ENCODE measurements at regions not wholly inside any gene's neighbourhood (a gene's known extent, or its start where the extent isn't known, plus 50 kb on each side); places are given as distances from the start of the nearest gene placed in this dataset.

DNA sequence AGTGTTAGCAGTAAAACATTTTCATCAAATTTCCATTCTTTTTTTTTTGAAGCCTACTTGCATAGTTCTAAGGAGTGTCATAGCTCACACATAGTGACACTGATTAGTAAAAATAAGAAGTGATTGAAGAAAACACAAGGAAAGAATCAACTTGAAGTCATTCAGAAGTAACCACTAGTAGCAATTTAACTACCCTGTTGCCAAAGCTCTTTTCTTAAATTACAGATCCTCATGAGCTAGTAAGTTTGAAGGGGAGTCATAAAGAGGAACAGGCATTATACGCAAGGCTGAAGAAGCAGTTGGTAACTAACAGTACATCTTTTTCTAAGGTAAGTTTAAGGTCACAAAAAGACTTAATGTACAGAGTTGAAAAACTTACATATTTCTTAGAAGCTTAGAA lies 332.2 kb downstream of the CHRM3 start:
- Mint-ChIP-seq H3K4me3 (no peak overlapping the region), H3K9me3 (ENCODE audit: low read depth) (no peaks in the 10 kb centered on the region), H3K4me1 (peaks cover 25% of the 10 kb centered on the region), H3K27me3 (no peaks in the 10 kb centered on the region), H3K36me3 (ENCODE audit: low read depth) (peaks cover 9% of the 10 kb centered on the region), H3K27ac (peak overlapping the region; percentile 99)
- ChIA-PET POLR2A (interaction anchor here (1.2 kb wide), 1 partner anchor 96 kb away, joined by 6 read pairs; no protein-coding TSS in a partner anchor), CTCF (interaction anchor here (0.8 to 3.1 kb wide), 4 partner anchors 8 to 179 kb away, joined by 3 to 11 read pairs (median 6); no protein-coding TSS in a partner anchor)
- intact Hi-C loops (cut with DNase I, micrococcal nuclease) = loop anchor here (2.0 to 5.0 kb wide), 3 partner anchors 74 to 179 kb away; no protein-coding TSS in a partner anchor
- no peak for DNase-seq
- peak; percentile 40 for ATAC-seq

- ChIA-PET POLR2A (interaction anchor here (1.0 to 1.2 kb wide), 2 partner anchors 12 to 95 kb away, joined by 4 to 6 read pairs; no protein-coding TSS in a partner anchor), CTCF (interaction anchor here (0.8 to 3.1 kb wide), 6 partner anchors 9 to 179 kb away, joined by 3 to 11 read pairs (median 4); no protein-coding TSS in a partner anchor)
- H3K27ac Mint-ChIP-seq = peak overlapping the region; percentile 99
- peaks cover 29% of the 10 kb centered on the region for H3K4me1 Mint-ChIP-seq
- no peaks in the 10 kb centered on the region for H3K9me3 Mint-ChIP-seq (ENCODE audit: low read depth)
- ATAC-seq (peak; percentile 71), DNase-seq (peak; percentile 36)
- intact Hi-C loops (cut with DNase I, micrococcal nuclease) = loop anchor here (1.0 to 5.0 kb wide), 5 partner anchors 73 to 178 kb away; no protein-coding TSS in a partner anchor
- H3K4me3 Mint-ChIP-seq = no peak overlapping the region
- H3K27me3 Mint-ChIP-seq = no peaks in the 10 kb centered on the region
- H3K36me3 Mint-ChIP-seq (ENCODE audit: low read depth) = peaks cover 9% of the 10 kb centered on the region
Observed at GRCh38 chr1:239718997-239719628, 332.7 kb downstream of the CHRM3 start.

GRCh38 chr1:239719642-239720258 lies 333.4 kb downstream of the CHRM3 start:
- DNase-seq (peak; percentile 68), ATAC-seq (peak; percentile 47)
- ChIA-PET POLR2A (interaction anchor here (0.7 to 1.0 kb wide), 2 partner anchors 12 to 263 kb away, joined by 3 to 4 read pairs; no protein-coding TSS in a partner anchor), CTCF (interaction anchor here (1.2 to 3.1 kb wide), 5 partner anchors 10 to 178 kb away, joined by 3 to 11 read pairs (median 6); no protein-coding TSS in a partner anchor)
- Mint-ChIP-seq H3K27ac (peak overlapping the region; percentile 99), H3K4me3 (no peak overlapping the region), H3K4me1 (peaks cover 36% of the 10 kb centered on the region), H3K36me3 (ENCODE audit: low read depth) (peaks cover 9% of the 10 kb centered on the region), H3K27me3 (no peaks in the 10 kb centered on the region), H3K9me3 (ENCODE audit: low read depth) (no peaks in the 10 kb centered on the region)
- intact Hi-C loops (cut with DNase I, micrococcal nuclease) = loop anchor here (1.0 to 5.0 kb wide), 6 partner anchors 73 to 217 kb away; no protein-coding TSS in a partner anchor

GRCh38 chr1:239722035-239722434 lies 335.7 kb downstream of the CHRM3 start:
- ChIA-PET POLR2A (no interaction called here), CTCF (no interaction called here)
- H3K4me1 Mint-ChIP-seq = peaks cover 39% of the 10 kb centered on the region

GRCh38 chr1:239723776-239724367 lies 337.5 kb downstream of the CHRM3 start:
- Mint-ChIP-seq H3K4me3 (no peak overlapping the region), H3K27ac (no peak overlapping the region), H3K27me3 (no peaks in the 10 kb centered on the region), H3K4me1 (peaks cover 37% of the 10 kb centered on the region), H3K36me3 (ENCODE audit: low read depth) (peaks cover 2% of the 10 kb centered on the region), H3K9me3 (ENCODE audit: low read depth) (no peaks in the 10 kb centered on the region)
- DNase-seq = no peak
- ChIA-PET POLR2A (no interaction called here), CTCF (interaction anchor here (1.3 kb wide), 1 partner anchor 10 kb away, joined by 4 read pairs; no protein-coding TSS in a partner anchor)
- intact Hi-C loops (cut with DNase I, micrococcal nuclease) = loop anchor here in 1 of 2 experiments (2.0 to 5.0 kb wide), 2 partner anchors 17 to 222 kb away; no protein-coding TSS in a partner anchor
- ATAC-seq = no peak

More at GRCh38 chr1:239722035-239722434, 335.7 kb downstream of the CHRM3 start:
- ATAC-seq = peak; percentile 43
- no peak overlapping the region for H3K4me3 Mint-ChIP-seq
- no peaks in the 10 kb centered on the region for H3K9me3 Mint-ChIP-seq (ENCODE audit: low read depth)
- intact Hi-C loops (cut with DNase I, micrococcal nuclease) = loop anchor here in 1 of 2 experiments (2.0 to 5.0 kb wide), 2 partner anchors 19 to 220 kb away; no protein-coding TSS in a partner anchor
- peak overlapping the region; percentile 99 for H3K27ac Mint-ChIP-seq
- H3K36me3 Mint-ChIP-seq (ENCODE audit: low read depth) = peaks cover 7% of the 10 kb centered on the region
- no peaks in the 10 kb centered on the region for H3K27me3 Mint-ChIP-seq
- DNase-seq = peak; percentile 32

GRCh38 chr1:239725371-239725770 lies 339.0 kb downstream of the CHRM3 start:
- H3K27ac Mint-ChIP-seq = no peak overlapping the region
- intact Hi-C loops (cut with DNase I, micrococcal nuclease) = loop anchor here in 1 of 2 experiments (1.0 kb wide), 1 partner anchor 12 kb away; no protein-coding TSS in a partner anchor
- DNase-seq (no peak), ATAC-seq (no peak)
- no peak overlapping the region for H3K4me3 Mint-ChIP-seq
- H3K4me1 Mint-ChIP-seq = peaks cover 37% of the 10 kb centered on the region
- H3K9me3 Mint-ChIP-seq (ENCODE audit: low read depth) = no peaks in the 10 kb centered on the region
- peaks cover 2% of the 10 kb centered on the region for H3K36me3 Mint-ChIP-seq (ENCODE audit: low read depth)
- H3K27me3 Mint-ChIP-seq = no peaks in the 10 kb centered on the region
- ChIA-PET POLR2A (no interaction called here), CTCF (interaction anchor here (1.2 kb wide), 1 partner anchor 86 kb away, joined by 3 read pairs; no protein-coding TSS in a partner anchor)

- Mint-ChIP-seq H3K4me1 (peaks cover 35% of the 10 kb centered on the region), H3K4me3 (no peak overlapping the region), H3K27me3 (no peaks in the 10 kb centered on the region), H3K36me3 (ENCODE audit: low read depth) (peaks cover 2% of the 10 kb centered on the region), H3K27ac (no peak overlapping the region), H3K9me3 (ENCODE audit: low read depth) (no peaks in the 10 kb centered on the region)
- DNase-seq (no peak), ATAC-seq (no peak)
- intact Hi-C loops (cut with DNase I, micrococcal nuclease) = loop anchor here in 1 of 2 experiments (1.0 kb wide), 1 partner anchor 11 kb away; no protein-coding TSS in a partner anchor
- ChIA-PET CTCF (interaction anchor here (1.2 to 1.6 kb wide), 2 partner anchors 12 to 85 kb away, joined by 3 to 4 read pairs; no protein-coding TSS in a partner anchor), POLR2A (no interaction called here)
Observed at GRCh38 chr1:239725933-239726332, 339.6 kb downstream of the CHRM3 start.

- Mint-ChIP-seq H3K27ac (no peak overlapping the region), H3K9me3 (ENCODE audit: low read depth) (no peaks in the 10 kb centered on the region), H3K4me3 (no peak overlapping the region), H3K36me3 (ENCODE audit: low read depth) (peaks cover 2% of the 10 kb centered on the region), H3K4me1 (peaks cover 7% of the 10 kb centered on the region), H3K27me3 (no peaks in the 10 kb centered on the region)
- ChIA-PET POLR2A (no interaction called here), CTCF (no interaction called here)
- intact Hi-C loops (cut with DNase I, micrococcal nuclease) = no loop called here
- ATAC-seq (no peak), DNase-seq (no peak)
Observed at GRCh38 chr1:239730378-239730777, 344.0 kb downstream of the CHRM3 start.

DNA sequence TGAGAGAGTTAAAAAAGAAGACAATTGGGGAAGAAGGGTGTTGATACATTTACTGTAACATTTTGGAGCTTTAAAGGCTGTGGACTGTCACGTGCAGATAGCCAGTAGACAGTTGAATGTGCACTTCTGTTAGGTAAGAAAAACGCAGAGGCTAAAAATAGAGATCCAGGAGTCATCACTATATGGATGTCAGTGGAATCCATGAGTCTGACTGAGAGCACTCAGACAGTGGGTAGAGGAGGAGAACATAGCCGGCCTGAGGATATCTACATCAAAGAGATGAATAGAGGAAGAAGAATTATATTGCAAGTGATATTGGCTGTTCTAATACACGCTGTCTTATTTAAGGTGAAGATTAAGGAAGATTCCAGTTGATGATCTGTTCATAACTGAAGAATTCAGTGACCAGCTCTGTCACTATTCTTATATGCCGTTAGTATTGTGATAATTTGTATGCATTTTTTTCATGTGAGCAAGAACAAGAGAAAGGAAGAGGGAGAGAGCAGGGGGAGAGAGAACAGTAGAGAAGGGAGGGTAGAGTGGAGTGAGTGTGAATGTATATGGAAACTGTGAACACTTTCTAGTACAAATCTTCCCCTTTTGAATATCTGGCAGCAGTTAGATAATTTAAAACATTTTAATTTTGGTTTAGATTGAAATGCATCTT lies 344.8 kb downstream of the CHRM3 start:
- ChIA-PET CTCF (interaction anchor here (1.2 kb wide), 1 partner anchor 10 kb away, joined by 3 read pairs; no protein-coding TSS in a partner anchor), POLR2A (no interaction called here)
- DNase-seq = no peak
- peak; percentile 70 for ATAC-seq
- H3K36me3 Mint-ChIP-seq (ENCODE audit: low read depth) = peaks cover 2% of the 10 kb centered on the region
- intact Hi-C loops (cut with DNase I, micrococcal nuclease) = no loop called here
- peaks cover 12% of the 10 kb centered on the region for H3K4me1 Mint-ChIP-seq
- no peaks in the 10 kb centered on the region for H3K27me3 Mint-ChIP-seq
- H3K9me3 Mint-ChIP-seq (ENCODE audit: low read depth) = no peaks in the 10 kb centered on the region
- no peak overlapping the region for H3K27ac Mint-ChIP-seq
- no peak overlapping the region for H3K4me3 Mint-ChIP-seq

GRCh38 chr1:239732770-239733169 lies 346.4 kb downstream of the CHRM3 start:
- Mint-ChIP-seq H3K27ac (no peak overlapping the region), H3K36me3 (ENCODE audit: low read depth) (peaks cover 2% of the 10 kb centered on the region), H3K4me3 (no peak overlapping the region), H3K9me3 (ENCODE audit: low read depth) (no peaks in the 10 kb centered on the region), H3K27me3 (no peaks in the 10 kb centered on the region), H3K4me1 (peaks cover 16% of the 10 kb centered on the region)
- POLR2A ChIA-PET = no interaction called here
- ATAC-seq = no peak
- CTCF ChIA-PET = no interaction called here
- intact Hi-C loops (cut with DNase I, micrococcal nuclease) = no loop called here
- DNase-seq = no peak

- Mint-ChIP-seq H3K36me3 (ENCODE audit: low read depth) (no peaks in the 10 kb centered on the region), H3K4me1 (peaks cover 17% of the 10 kb centered on the region), H3K4me3 (no peak overlapping the region), H3K9me3 (ENCODE audit: low read depth) (no peaks in the 10 kb centered on the region), H3K27me3 (no peaks in the 10 kb centered on the region), H3K27ac (no peak overlapping the region)
- ChIA-PET POLR2A (no interaction called here), CTCF (no interaction called here)
- ATAC-seq (no peak), DNase-seq (no peak)
- intact Hi-C loops (cut with DNase I, micrococcal nuclease) = no loop called here
Observed at GRCh38 chr1:239733995-239734394, 347.6 kb downstream of the CHRM3 start.
